GM12874 (cell line): ENCODE measurements at regions not wholly inside any gene's neighbourhood (a gene's known extent, or its start where the extent isn't known, plus 50 kb on each side); places are given as distances from the start of the nearest gene placed in this dataset.

Experiments used
- CTCF ChIP-seq: IDR thresholded peaks from 2 replicates; pipeline ENCODE4 v1.5.1; 2011; ENCODE audit warnings: low read depth, mild to moderate bottlenecking, control low read depth, low read length, moderate library complexity; ENCODE audit not compliant: insufficient read depth

- TF ChIP-seq CTCF: no peak
Observed at GRCh38 chr5:112634166-112634565, 103.5 kb upstream of the APC start.

- no peak for TF ChIP-seq CTCF
Observed at GRCh38 chr5:112634796-112635195, 102.9 kb upstream of the APC start.

- no peak for TF ChIP-seq CTCF
Observed at GRCh38 chr5:112635276-112635675, 102.4 kb upstream of the APC start.

GRCh38 chr5:112635771-112636731, 101.6 kb upstream of the APC start:
- no peak for TF ChIP-seq CTCF

GRCh38 chr5:112636751-112637150, 100.9 kb upstream of the APC start:
- TF ChIP-seq CTCF: no peak

- no peak for TF ChIP-seq CTCF
Observed at GRCh38 chr5:112637343-112637742, 100.3 kb upstream of the APC start.

- TF ChIP-seq CTCF: no peak
Observed at GRCh38 chr5:112640546-112640945, 97.1 kb upstream of the APC start.
